ENCODE measurements at regions not wholly inside any gene's neighbourhood (a gene's known extent, or its start where the extent isn't known, plus 50 kb on each side); places are given as distances from the start of the nearest gene placed in this dataset.
"Not testable (repeated sequence)": the region's sequence is repeated elsewhere in the genome, so short reads cannot be mapped to it uniquely, and the experiment has no call there.

- DNase-seq (ENCODE audit: low spot score): no peak
These were observed 607.9 kb upstream of the TLE4 start for GRCh38 chr9:78963911-78964310.

- no peak for DNase-seq (ENCODE audit: low spot score)
These were observed 604.1 kb upstream of the TLE4 start for GRCh38 chr9:78967596-78968217.

- DNase-seq (ENCODE audit: low spot score): no peak
These were observed 601.4 kb upstream of the TLE4 start for GRCh38 chr9:78970375-78970774.

- no peak for DNase-seq (ENCODE audit: low spot score)
These were observed 600.2 kb upstream of the TLE4 start for GRCh38 chr9:78971540-78971939.

- DNase-seq (ENCODE audit: low spot score): no peak
These were observed 599.3 kb upstream of the TLE4 start for GRCh38 chr9:78972303-78972999.

DNA sequence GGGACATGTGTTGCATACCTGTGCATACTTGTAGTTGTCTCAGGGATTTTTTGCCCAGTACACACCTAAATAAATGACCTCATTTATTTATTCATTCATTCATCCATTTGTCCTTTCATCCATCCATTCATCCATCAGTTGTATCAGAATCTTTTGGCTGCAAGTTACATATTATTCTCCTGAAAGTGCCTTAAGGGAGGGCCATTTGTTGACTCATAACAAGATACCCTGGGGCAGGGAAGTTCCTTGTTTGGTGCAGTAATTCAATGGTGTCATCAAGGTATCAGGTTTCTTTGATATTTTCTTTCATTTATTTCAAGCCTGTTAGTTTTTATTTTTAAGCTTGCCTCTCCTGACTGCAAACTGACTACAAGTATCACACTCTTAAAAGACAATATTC is 597.9 kb upstream of the TLE4 start:
- no peak for DNase-seq (ENCODE audit: low spot score)

DNA sequence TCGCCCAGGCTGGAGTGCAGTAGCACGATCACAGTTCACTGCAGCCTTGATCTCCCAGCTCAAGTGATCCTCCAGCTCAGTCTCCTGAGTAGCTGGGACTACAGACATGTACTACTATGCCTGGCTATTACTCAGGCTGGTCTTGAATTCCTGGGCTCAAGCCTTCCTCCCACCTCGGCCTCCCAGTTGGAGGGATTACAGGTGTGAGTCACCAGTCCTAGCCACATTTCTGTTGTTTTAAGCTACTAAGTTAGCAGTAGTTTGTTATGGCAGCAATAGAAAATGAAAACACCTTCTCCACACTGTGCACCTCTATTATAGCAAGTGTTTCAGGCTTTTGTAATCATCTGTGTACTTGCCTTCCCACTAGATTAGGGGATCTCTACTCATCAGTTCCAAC is 588.9 kb upstream of the TLE4 start:
- DNase-seq (ENCODE audit: low spot score): no peak

GRCh38 chr9:78985084-78985738 is 586.6 kb upstream of the TLE4 start:
- DNase-seq (ENCODE audit: low spot score): no peak

DNA sequence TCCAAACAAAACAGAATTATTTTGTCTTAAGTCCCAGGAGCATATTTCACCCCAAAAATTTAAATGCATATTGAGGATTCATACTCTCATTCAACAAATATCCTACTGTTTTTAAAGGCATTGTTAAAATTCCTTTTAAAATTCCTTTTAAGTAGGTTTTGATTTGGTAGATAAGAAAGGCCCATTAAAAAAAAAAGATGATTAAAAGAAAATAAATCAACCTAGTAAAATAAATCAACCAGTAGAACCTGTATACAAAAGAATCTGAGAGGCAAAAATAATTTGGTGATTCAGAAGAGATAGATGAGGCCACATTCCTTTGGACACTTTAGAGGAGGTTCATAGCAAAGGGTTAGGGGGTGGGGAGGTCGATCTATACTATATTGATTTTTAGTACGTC is 585.3 kb upstream of the TLE4 start:
- no peak for DNase-seq (ENCODE audit: low spot score)

- DNase-seq (ENCODE audit: low spot score): no peak
These were observed 582.6 kb upstream of the TLE4 start for GRCh38 chr9:78989031-78989658.

DNA sequence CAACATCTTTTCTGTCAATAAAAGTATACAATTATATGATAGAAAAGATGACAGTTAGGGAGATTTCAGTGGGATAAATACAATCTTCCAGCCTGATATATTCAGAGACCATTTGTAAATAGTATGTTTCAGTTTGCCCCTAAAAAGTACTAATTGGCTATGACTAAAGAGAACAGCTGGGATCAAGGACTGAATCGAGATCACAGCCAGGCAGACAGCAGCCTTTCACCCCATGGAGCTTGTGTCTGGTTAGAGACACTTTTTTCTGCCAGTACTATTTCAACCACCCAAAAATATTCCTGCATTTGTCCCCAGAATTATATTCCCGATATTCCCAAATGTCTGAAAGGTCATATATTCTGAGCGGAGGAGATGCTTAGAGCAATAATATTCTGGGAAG is 577.3 kb upstream of the TLE4 start:
- no peak for DNase-seq (ENCODE audit: low spot score)

- not testable (repeated sequence) for DNase-seq (ENCODE audit: low spot score)
These were observed 576.8 kb upstream of the TLE4 start for GRCh38 chr9:78994974-78995373.

GRCh38 chr9:78997296-78997695 is 574.5 kb upstream of the TLE4 start:
- DNase-seq (ENCODE audit: low spot score): no peak

GRCh38 chr9:79000230-79001002 is 571.3 kb upstream of the TLE4 start:
- no peak for DNase-seq (ENCODE audit: low spot score)

DNA sequence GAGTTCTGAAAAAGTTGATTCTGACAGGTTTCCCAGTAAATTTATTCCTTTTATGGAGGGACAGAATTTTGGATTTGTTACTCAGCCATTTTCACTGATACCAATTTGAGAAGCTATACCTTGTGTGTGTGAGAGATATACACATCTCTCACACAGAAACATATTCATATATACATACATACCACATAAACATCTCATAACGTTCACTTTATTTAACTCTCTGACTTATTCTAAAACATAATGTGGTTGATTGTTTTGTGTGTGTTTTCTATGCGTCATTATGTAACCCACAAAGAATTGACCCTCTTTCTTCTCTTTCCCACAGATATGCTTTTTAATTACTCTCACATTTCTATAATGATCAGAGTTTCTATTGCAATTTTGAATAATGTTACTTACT is 570.8 kb upstream of the TLE4 start:
- DNase-seq (ENCODE audit: low spot score): no peak

DNA sequence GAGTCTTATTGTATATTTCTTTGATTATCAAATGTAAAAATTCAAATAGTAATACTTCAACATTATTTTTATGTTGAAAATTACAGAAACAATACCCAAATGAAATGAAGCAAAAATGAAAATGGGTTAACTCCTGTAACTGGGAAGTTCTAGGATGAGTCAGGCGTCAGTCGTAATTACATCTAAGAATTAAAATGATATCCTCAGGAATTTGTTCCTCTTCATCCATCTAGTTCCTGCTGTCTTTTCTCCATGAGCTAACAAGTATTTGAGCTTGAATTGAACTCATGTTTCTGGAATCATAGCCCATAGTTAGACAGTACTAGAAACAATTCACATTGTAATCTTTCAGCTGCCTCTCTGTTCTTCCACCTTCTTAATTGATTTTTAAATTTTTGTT is 568.3 kb upstream of the TLE4 start:
- DNase-seq (ENCODE audit: low spot score): no peak

- no peak for DNase-seq (ENCODE audit: low spot score)
These were observed 567.7 kb upstream of the TLE4 start for GRCh38 chr9:79004032-79004431.

GRCh38 chr9:79006546-79006945 is 565.2 kb upstream of the TLE4 start:
- DNase-seq (ENCODE audit: low spot score): no peak

GRCh38 chr9:79007701-79008483 is 563.9 kb upstream of the TLE4 start:
- DNase-seq (ENCODE audit: low spot score): no peak

DNA sequence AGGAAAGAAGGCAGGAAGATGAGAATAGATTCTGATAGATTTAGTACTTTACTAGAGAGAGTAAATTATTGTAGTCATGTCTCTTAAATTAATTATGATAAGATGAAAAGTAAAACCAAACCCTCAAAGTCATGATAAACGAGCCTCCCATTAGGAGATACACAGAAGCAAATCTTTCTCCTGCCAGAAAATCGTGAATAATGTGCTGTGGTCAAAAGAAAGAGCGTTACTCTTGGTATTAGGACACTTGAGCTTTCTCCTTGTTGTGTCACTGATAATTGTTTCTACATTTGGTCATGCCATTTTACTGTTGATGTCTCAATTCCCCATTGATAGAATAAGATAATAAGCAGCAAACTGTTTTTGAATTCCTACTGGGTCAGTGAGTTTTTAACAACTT is 562.8 kb upstream of the TLE4 start:
- DNase-seq (ENCODE audit: low spot score): no peak

GRCh38 chr9:79011461-79011860 is 560.3 kb upstream of the TLE4 start:
- no peak for DNase-seq (ENCODE audit: low spot score)

Measured in umbilical cord (tissue), 1 donor.